ENCODE measurements at regions not wholly inside any gene's neighbourhood (a gene's known extent, or its start where the extent isn't known, plus 50 kb on each side); places are given as distances from the start of the nearest gene placed in this dataset.

DNA sequence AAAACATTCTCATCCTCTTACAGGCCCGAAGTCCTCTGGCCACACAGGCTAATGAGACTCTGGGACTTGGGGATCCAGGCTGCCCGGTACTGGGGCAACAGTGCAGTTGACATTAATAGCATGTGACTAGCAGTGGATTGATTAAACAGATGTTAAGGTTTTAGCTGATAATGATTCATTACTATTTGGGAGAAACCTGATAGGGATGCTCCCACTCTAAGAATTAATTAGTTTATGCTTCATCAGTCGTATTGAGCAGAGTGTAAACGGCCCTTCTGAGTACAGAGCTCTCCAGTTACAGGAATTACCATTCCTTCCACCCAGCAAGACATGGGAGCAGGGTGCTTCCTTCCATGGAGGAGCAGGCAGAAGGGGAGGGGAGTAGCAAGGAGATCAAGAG, 82.7 kb downstream of the RPS24 start:
- WGBS, 2 donors (ENCODE audit: extremely low coverage in 2 of 2, insufficient read length in 2 of 2, insufficient replicate concordance in 1 of 2): no CpG with 5 or more reads among the region's 4 CpGs
- no peak overlapping the region for H3K4ac ChIP-seq (ENCODE audit: low read length)
- H3K23ac ChIP-seq (ENCODE audit: low read depth, low read length, poor library complexity): no peak overlapping the region
- no peak overlapping the region for H3K18ac ChIP-seq (ENCODE audit: low read length)
- no peak overlapping the region for H3K4me3 ChIP-seq (ENCODE audit: low read length in 2 of 2)
- H2BK15ac ChIP-seq (ENCODE audit: low read length): no peak overlapping the region
- H3K36me3 ChIP-seq (replicated peaks in 1 of 2; ENCODE audit: control insufficient read depth in 2 of 2, insufficient read depth in 2 of 2, low read length in 2 of 2): no peaks in the 10 kb centered on the region
- H3K4me2 ChIP-seq (ENCODE audit: insufficient read depth, low read length, poor library complexity, severe bottlenecking): no peak overlapping the region
- no peak overlapping the region for H3K14ac ChIP-seq (ENCODE audit: low read length)
- H3K4me1 ChIP-seq (ENCODE audit: control insufficient read depth in 2 of 2, insufficient read depth in 1 of 2, low read depth in 1 of 2, low read length in 2 of 2): peaks cover 0 to 4% of the 10 kb centered on the region in 2 donors
- H4K8ac ChIP-seq (ENCODE audit: low read depth, low read length): no peak overlapping the region
- DNase-seq (ENCODE audit: low spot score): no peak
- no peak overlapping the region for H2BK5ac ChIP-seq (ENCODE audit: low read length)
- H2BK12ac ChIP-seq (ENCODE audit: low read length): no peak overlapping the region
- H3K9ac ChIP-seq (ENCODE audit: low read depth, low read length, poor library complexity): no peak overlapping the region
- no peak overlapping the region for H2AK5ac ChIP-seq (ENCODE audit: low read depth, low read length)
- H3K79me1 ChIP-seq (ENCODE audit: low read depth, low read length): no peaks in the 10 kb centered on the region
- H3K9me3 ChIP-seq (replicated peaks in 1 of 2; ENCODE audit: control insufficient read depth in 2 of 2, insufficient read depth in 1 of 2, low read depth in 1 of 2, low read length in 2 of 2): no peaks in the 10 kb centered on the region
- peaks cover 0 to 26% (median 0%) of the 10 kb centered on the region in 3 experiments for H3K27me3 ChIP-seq (ENCODE audit: control insufficient read depth in 3 of 3, insufficient read depth in 3 of 3, low read depth in 1 of 3, low read length in 3 of 3)
- H2AFZ ChIP-seq (ENCODE audit: low read length): no peak overlapping the region
- peak overlapping the region; percentile 47 for H4K91ac ChIP-seq (ENCODE audit: low read depth, low read length, poor library complexity)
- no peak overlapping the region for H2BK120ac ChIP-seq (ENCODE audit: low read depth, low read length)
- no peak overlapping the region for H3K27ac ChIP-seq (replicated peaks; ENCODE audit: low read length)

DNA sequence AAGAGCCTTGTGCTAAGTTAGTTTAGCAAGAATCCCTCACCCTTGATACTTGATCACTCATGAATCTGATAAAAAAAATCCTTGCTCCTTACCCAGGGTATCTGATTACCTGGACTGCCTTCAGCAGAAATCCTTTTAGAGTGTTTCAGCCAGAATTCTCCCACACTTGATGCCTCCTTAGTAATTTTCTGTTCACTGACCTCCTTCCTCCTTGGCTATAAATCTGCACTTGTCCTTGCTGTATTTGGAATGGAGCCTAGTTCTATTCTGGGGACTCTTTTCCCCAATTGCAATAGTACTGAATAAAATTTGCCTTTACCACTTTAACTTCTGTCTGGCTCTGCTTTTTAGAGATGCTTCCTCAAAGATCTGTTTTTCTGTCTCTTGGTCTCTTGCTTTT, 84.9 kb downstream of the RPS24 start:
- Histone ChIP-seq H3K27ac (replicated peaks; ENCODE audit: low read length) (no peak overlapping the region), H3K23ac (ENCODE audit: low read depth, low read length, poor library complexity) (no peak overlapping the region), H3K79me1 (ENCODE audit: low read depth, low read length) (no peaks in the 10 kb centered on the region), H3K36me3 (replicated peaks in 1 of 2; ENCODE audit: control insufficient read depth in 2 of 2, insufficient read depth in 2 of 2, low read length in 2 of 2) (no peaks in the 10 kb centered on the region), H3K4me2 (ENCODE audit: insufficient read depth, low read length, poor library complexity, severe bottlenecking) (no peak overlapping the region), H3K9ac (ENCODE audit: low read depth, low read length, poor library complexity) (no peak overlapping the region), H3K18ac (ENCODE audit: low read length) (no peak overlapping the region), H2BK5ac (ENCODE audit: low read length) (no peak overlapping the region), H2BK12ac (ENCODE audit: low read length) (no peak overlapping the region), H3K4me3 (ENCODE audit: low read length in 2 of 2) (no peak overlapping the region), H4K8ac (ENCODE audit: low read depth, low read length) (no peak overlapping the region), H2BK15ac (ENCODE audit: low read length) (no peak overlapping the region), H3K14ac (ENCODE audit: low read length) (no peak overlapping the region), H3K4ac (ENCODE audit: low read length) (no peak overlapping the region), H3K4me1 (ENCODE audit: control insufficient read depth in 2 of 2, insufficient read depth in 1 of 2, low read depth in 1 of 2, low read length in 2 of 2) (peaks cover 0 to 4% of the 10 kb centered on the region in 2 donors), H2AFZ (ENCODE audit: low read length) (no peak overlapping the region), H2BK120ac (ENCODE audit: low read depth, low read length) (no peak overlapping the region), H2AK5ac (ENCODE audit: low read depth, low read length) (no peak overlapping the region), H3K27me3 (ENCODE audit: control insufficient read depth in 3 of 3, insufficient read depth in 3 of 3, low read depth in 1 of 3, low read length in 3 of 3) (peaks cover 0 to 20% (median 0%) of the 10 kb centered on the region in 3 experiments), H4K91ac (ENCODE audit: low read depth, low read length, poor library complexity) (no peak overlapping the region), H3K9me3 (replicated peaks in 1 of 2; ENCODE audit: control insufficient read depth in 2 of 2, insufficient read depth in 1 of 2, low read depth in 1 of 2, low read length in 2 of 2) (peaks cover 0 to 3% of the 10 kb centered on the region in 2 donors)
- DNase-seq (ENCODE audit: low spot score): no peak

DNA sequence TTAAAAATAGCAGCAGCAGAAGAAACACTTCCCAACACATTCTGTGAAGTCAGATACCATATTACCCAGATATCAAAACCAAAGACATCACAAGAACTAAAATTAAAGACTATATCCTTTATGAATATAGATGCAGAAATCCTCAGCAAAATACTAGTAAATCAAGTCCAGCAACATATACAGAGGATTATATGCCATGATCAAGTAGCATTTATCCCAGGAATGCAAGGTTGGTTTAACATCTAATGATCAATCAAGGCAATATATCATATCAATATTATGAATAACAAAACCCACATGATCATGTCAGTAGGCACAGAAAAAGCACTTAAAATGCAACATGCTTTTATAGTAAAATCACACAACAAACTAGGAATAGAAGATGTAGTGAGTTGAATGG, 88.1 kb downstream of the RPS24 start:
- DNase-seq (ENCODE audit: low spot score): no peak
- Histone ChIP-seq H3K14ac (ENCODE audit: low read length) (no peak overlapping the region), H3K18ac (ENCODE audit: low read length) (no peak overlapping the region), H3K27me3 (ENCODE audit: control insufficient read depth in 3 of 3, insufficient read depth in 3 of 3, low read depth in 1 of 3, low read length in 3 of 3) (peaks cover 0 to 2% (median 0%) of the 10 kb centered on the region in 3 experiments), H3K27ac (replicated peaks; ENCODE audit: low read length) (no peak overlapping the region), H3K9me3 (replicated peaks in 1 of 2; ENCODE audit: control insufficient read depth in 2 of 2, insufficient read depth in 1 of 2, low read depth in 1 of 2, low read length in 2 of 2) (peaks cover 0 to 3% of the 10 kb centered on the region in 2 donors), H4K8ac (ENCODE audit: low read depth, low read length) (no peak overlapping the region), H2AFZ (ENCODE audit: low read length) (no peak overlapping the region), H2BK120ac (ENCODE audit: low read depth, low read length) (no peak overlapping the region), H2BK12ac (ENCODE audit: low read length) (no peak overlapping the region), H3K4me1 (ENCODE audit: control insufficient read depth in 2 of 2, insufficient read depth in 1 of 2, low read depth in 1 of 2, low read length in 2 of 2) (peaks cover 0 to under 1% of the 10 kb centered on the region in 2 donors), H3K4me3 (ENCODE audit: low read length in 2 of 2) (no peak overlapping the region), H2BK15ac (ENCODE audit: low read length) (no peak overlapping the region), H3K4ac (ENCODE audit: low read length) (no peak overlapping the region), H2BK5ac (ENCODE audit: low read length) (no peak overlapping the region), H2AK5ac (ENCODE audit: low read depth, low read length) (no peak overlapping the region), H4K91ac (ENCODE audit: low read depth, low read length, poor library complexity) (no peak overlapping the region), H3K36me3 (replicated peaks in 1 of 2; ENCODE audit: control insufficient read depth in 2 of 2, insufficient read depth in 2 of 2, low read length in 2 of 2) (no peaks in the 10 kb centered on the region), H3K23ac (ENCODE audit: low read depth, low read length, poor library complexity) (no peak overlapping the region), H3K79me1 (ENCODE audit: low read depth, low read length) (no peaks in the 10 kb centered on the region), H3K9ac (ENCODE audit: low read depth, low read length, poor library complexity) (no peak overlapping the region), H3K4me2 (ENCODE audit: insufficient read depth, low read length, poor library complexity, severe bottlenecking) (no peak overlapping the region)

- H3K14ac ChIP-seq (ENCODE audit: low read length): no peak overlapping the region
- H4K91ac ChIP-seq (ENCODE audit: low read depth, low read length, poor library complexity): no peak overlapping the region
- H2BK12ac ChIP-seq (ENCODE audit: low read length): no peak overlapping the region
- no peak overlapping the region for H3K9ac ChIP-seq (ENCODE audit: low read depth, low read length, poor library complexity)
- H2BK15ac ChIP-seq (ENCODE audit: low read length): no peak overlapping the region
- H3K4me2 ChIP-seq (ENCODE audit: insufficient read depth, low read length, poor library complexity, severe bottlenecking): no peak overlapping the region
- H3K36me3 ChIP-seq (replicated peaks in 1 of 2; ENCODE audit: control insufficient read depth in 2 of 2, insufficient read depth in 2 of 2, low read length in 2 of 2): no peaks in the 10 kb centered on the region
- H4K8ac ChIP-seq (ENCODE audit: low read depth, low read length): no peak overlapping the region
- H3K9me3 ChIP-seq (replicated peaks in 1 of 2; ENCODE audit: control insufficient read depth in 2 of 2, insufficient read depth in 1 of 2, low read depth in 1 of 2, low read length in 2 of 2): peaks cover 0 to 3% of the 10 kb centered on the region in 2 donors
- DNase-seq (ENCODE audit: low spot score): no peak
- no CpG with 5 or more reads among the region's 1 CpG for WGBS, 2 donors (ENCODE audit: extremely low coverage in 2 of 2, insufficient read length in 2 of 2, insufficient replicate concordance in 1 of 2)
- H3K79me1 ChIP-seq (ENCODE audit: low read depth, low read length): no peaks in the 10 kb centered on the region
- H2BK5ac ChIP-seq (ENCODE audit: low read length): no peak overlapping the region
- no peak overlapping the region for H2AK5ac ChIP-seq (ENCODE audit: low read depth, low read length)
- H3K27ac ChIP-seq (replicated peaks; ENCODE audit: low read length): no peak overlapping the region
- H3K18ac ChIP-seq (ENCODE audit: low read length): no peak overlapping the region
- no peak overlapping the region for H3K4ac ChIP-seq (ENCODE audit: low read length)
- no peaks in the 10 kb centered on the region for H3K4me1 ChIP-seq (ENCODE audit: control insufficient read depth in 2 of 2, insufficient read depth in 1 of 2, low read depth in 1 of 2, low read length in 2 of 2)
- no peak overlapping the region for H3K23ac ChIP-seq (ENCODE audit: low read depth, low read length, poor library complexity)
- no peak overlapping the region for H3K4me3 ChIP-seq (ENCODE audit: low read length in 2 of 2)
- no peak overlapping the region for H2AFZ ChIP-seq (ENCODE audit: low read length)
- H2BK120ac ChIP-seq (ENCODE audit: low read depth, low read length): no peak overlapping the region
- no peaks in the 10 kb centered on the region for H3K27me3 ChIP-seq (ENCODE audit: control insufficient read depth in 3 of 3, insufficient read depth in 3 of 3, low read depth in 1 of 3, low read length in 3 of 3)
Measured at GRCh38 chr10:78124167-78124566, 90.5 kb downstream of the RPS24 start.

Measured in neuronal stem cell (in vitro differentiated cells).